Right lobe of liver (tissue), 6 donors: ENCODE measurements at regions not wholly inside any gene's neighbourhood (a gene's known extent, or its start where the extent isn't known, plus 50 kb on each side); places are given as distances from the start of the nearest gene placed in this dataset.

Experiments
- ATAC-seq, 4 donors: fragments of 200-7000 bp; cut with Tn5 transposase; one replicate each; pipeline ENCODE4 v1.9.1; 2020; ENCODE audit warnings: mild to moderate bottlenecking in 4 of 4, moderate library complexity in 4 of 4
- DNase-seq, 3 donors: peaks; one replicate each; pipeline ENCODE4 v3.0.0-alpha.2; 2020
- H3K27ac ChIP-seq, 3 donors: fragments of 200-600 bp; one replicate each; pipeline ENCODE4 v1.8.0; 2022
- H3K27me3 ChIP-seq, 2 donors: fragments of 200-600 bp; one replicate each; pipeline ENCODE4 v1.8.0; 2022
- H3K36me3 ChIP-seq, 4 donors: fragments of 200-600 bp; sonication (generic) in 1 of 4; one replicate each; pipeline versions ENCODE4 v1.5.1 to v1.8.0; 2017 to 2022; ENCODE audit warnings: control low read depth in 1 of 4
- H3K4me1 ChIP-seq, 4 donors: fragments of 200-600 bp; sonication (generic) in 1 of 4; one replicate each; pipeline versions ENCODE4 v1.5.1 to v1.8.0; 2017 to 2022; ENCODE audit warnings: control low read depth in 1 of 4
- H3K4me3 ChIP-seq, 3 donors: fragments of 200-600 bp; one replicate each; pipeline ENCODE4 v1.8.0; 2022
- H3K9me3 ChIP-seq, 4 donors: fragments of 200-600 bp; sonication (generic) in 1 of 4; one replicate each; pipeline versions ENCODE4 v1.5.1 to v1.8.0; 2017 to 2022; ENCODE audit warnings: control low read depth in 1 of 4
- POLR2A ChIP-seq: fragments of 450-650 bp; IDR thresholded peaks from one replicate; pipeline ENCODE4 v1.6.1; 2017; ENCODE audit warnings: antibody characterized with exemption, mild to moderate bottlenecking
- WGBS: methylation state at CpG from one replicate; pipeline ENCODE4 v1.1.6; 2018; ENCODE audit warnings: low coverage, low lambda C conversion rate; ENCODE audit not compliant: insufficient coverage; ENCODE audit errors: missing lambda C conversion rate; 5-methylcytosine and 5-hydroxymethylcytosine counted together
- intact Hi-C, 2 donors: fragments of 100-400 bp; cut with DNase I; formaldehyde crosslinking; loops; one replicate each; pipeline versions ENCODE4 v1.11.2 to v1.14.1; 2022
- TF ChIP-seq, protein P1 (sequence below), 4 donors: fragments of 200-600 bp in 3 of 4; fragments of 450-650 bp in 1 of 4; IDR thresholded peaks; one replicate each; pipeline versions ENCODE4 v1.5.1 to v1.8.0; 2016 to 2022; ENCODE audit warnings: antibody characterized with exemption in 4 of 4, mild to moderate bottlenecking in 2 of 4
- donor health status: DM: no; HTN: yes; CAD: no.
- donor health status: DM: no; HTN: no; CAD: no.
- donor health status: DM: no; HTN: no; CAD: no.
- donor health status: DM: no; HTN: yes; CAD: no.
- donor health status: DM: no; HTN: yes; CAD: no.

DNA sequence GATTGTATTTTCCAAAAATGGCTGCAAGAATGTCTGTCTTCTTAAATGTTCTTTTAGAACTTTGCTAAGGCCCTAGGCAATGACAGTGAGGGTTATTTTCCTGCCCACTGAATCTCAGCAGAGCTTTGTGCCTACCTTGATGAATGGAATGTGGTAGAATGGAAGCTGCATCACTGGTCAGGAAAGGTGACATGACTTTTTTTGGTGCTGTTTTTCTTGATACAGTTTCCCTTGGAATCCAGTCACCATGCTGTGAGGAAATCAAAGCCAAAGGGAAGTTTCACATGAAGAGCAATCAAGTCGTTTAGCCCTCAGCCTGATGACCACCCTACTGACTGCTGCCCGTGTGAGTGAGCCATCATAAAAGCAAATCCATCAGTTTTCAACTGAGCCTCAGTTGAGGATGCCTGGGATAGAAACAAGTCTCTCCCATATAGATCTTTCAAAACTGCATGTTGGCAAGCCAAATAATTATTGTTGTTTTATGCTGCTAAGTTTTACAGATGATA, 886.0 kb upstream of the FBXO33 start:
- no peak for DNase-seq
- intact Hi-C loops = no loop called here

GRCh38 chr14:40317690-40318089, 885.5 kb upstream of the FBXO33 start:
- ATAC-seq (no peak), DNase-seq (no peak)
- H3K4me3 ChIP-seq = no peak overlapping the region
- H3K27me3 ChIP-seq = no peaks in the 10 kb centered on the region
- TF ChIP-seq, protein P1, sequence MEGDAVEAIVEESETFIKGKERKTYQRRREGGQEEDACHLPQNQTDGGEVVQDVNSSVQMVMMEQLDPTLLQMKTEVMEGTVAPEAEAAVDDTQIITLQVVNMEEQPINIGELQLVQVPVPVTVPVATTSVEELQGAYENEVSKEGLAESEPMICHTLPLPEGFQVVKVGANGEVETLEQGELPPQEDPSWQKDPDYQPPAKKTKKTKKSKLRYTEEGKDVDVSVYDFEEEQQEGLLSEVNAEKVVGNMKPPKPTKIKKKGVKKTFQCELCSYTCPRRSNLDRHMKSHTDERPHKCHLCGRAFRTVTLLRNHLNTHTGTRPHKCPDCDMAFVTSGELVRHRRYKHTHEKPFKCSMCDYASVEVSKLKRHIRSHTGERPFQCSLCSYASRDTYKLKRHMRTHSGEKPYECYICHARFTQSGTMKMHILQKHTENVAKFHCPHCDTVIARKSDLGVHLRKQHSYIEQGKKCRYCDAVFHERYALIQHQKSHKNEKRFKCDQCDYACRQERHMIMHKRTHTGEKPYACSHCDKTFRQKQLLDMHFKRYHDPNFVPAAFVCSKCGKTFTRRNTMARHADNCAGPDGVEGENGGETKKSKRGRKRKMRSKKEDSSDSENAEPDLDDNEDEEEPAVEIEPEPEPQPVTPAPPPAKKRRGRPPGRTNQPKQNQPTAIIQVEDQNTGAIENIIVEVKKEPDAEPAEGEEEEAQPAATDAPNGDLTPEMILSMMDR (IDR thresholded peaks at IDR 0.05) = no peak
- TF ChIP-seq POLR2A = no peak
- no peak overlapping the region for H3K27ac ChIP-seq
- WGBS = 53% methylated on average over 1 of the region's 1 CpG
- intact Hi-C loops = no loop called here
- H3K36me3 ChIP-seq = no peaks in the 10 kb centered on the region
- no peaks in the 10 kb centered on the region for H3K4me1 ChIP-seq
- H3K9me3 ChIP-seq = no peaks in the 10 kb centered on the region

More for the DNA sequence above, 886.0 kb upstream of the FBXO33 start:
- no peak for ATAC-seq
- Histone ChIP-seq H3K4me3 (no peak overlapping the region), H3K36me3 (no peaks in the 10 kb centered on the region), H3K27me3 (no peaks in the 10 kb centered on the region), H3K4me1 (no peaks in the 10 kb centered on the region), H3K9me3 (no peaks in the 10 kb centered on the region), H3K27ac (no peak overlapping the region)
- TF ChIP-seq, protein P1 (IDR thresholded peaks at IDR 0.05) = no peak
- no peak for TF ChIP-seq POLR2A
- WGBS = 0% methylated on average over 2 of the region's 2 CpGs

DNA sequence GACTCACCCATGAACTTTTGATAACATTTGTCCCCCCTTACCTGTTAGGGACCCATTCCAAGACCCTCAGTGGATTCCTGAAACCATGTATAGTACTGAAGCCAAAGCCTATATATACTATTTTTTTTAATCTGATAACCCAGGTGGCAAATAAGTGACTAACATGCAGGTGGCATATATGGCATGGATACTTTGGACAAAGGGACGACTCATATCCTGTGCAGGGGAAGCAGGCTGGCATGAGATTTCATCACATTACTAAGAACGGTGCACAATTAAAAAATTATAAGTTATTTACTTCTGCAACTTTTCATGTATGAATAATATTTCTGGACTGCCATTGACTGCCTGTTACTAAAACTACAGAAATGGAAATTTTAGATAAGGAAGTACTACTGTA, 880.1 kb upstream of the FBXO33 start:
- Histone ChIP-seq H3K4me3 (no peak overlapping the region), H3K9me3 (no peaks in the 10 kb centered on the region), H3K27ac (no peak overlapping the region), H3K27me3 (no peaks in the 10 kb centered on the region), H3K4me1 (no peaks in the 10 kb centered on the region), H3K36me3 (no peaks in the 10 kb centered on the region)
- intact Hi-C loops = no loop called here
- TF ChIP-seq POLR2A = no peak
- TF ChIP-seq, protein P1 (IDR thresholded peaks at IDR 0.05) = no peak
- DNase-seq (no peak), ATAC-seq (no peak)
- 26% methylated on average over 2 of the region's 2 CpGs for WGBS

- intact Hi-C loops = no loop called here
- WGBS = 56% methylated on average over 1 of the region's 1 CpG
- Histone ChIP-seq H3K27ac (no peak overlapping the region), H3K4me1 (no peaks in the 10 kb centered on the region), H3K27me3 (no peaks in the 10 kb centered on the region), H3K4me3 (no peak overlapping the region), H3K9me3 (no peaks in the 10 kb centered on the region), H3K36me3 (no peaks in the 10 kb centered on the region)
- TF ChIP-seq, protein P1 (IDR thresholded peaks at IDR 0.05) = no peak
- no peak for TF ChIP-seq POLR2A
- ATAC-seq (no peak), DNase-seq (no peak)
Observed at GRCh38 chr14:40309124-40309523, 876.9 kb upstream of the FBXO33 start.

GRCh38 chr14:40308240-40308639, 876.0 kb upstream of the FBXO33 start:
- DNase-seq (no peak), ATAC-seq (no peak)
- H3K9me3 ChIP-seq = no peaks in the 10 kb centered on the region
- H3K27me3 ChIP-seq = no peaks in the 10 kb centered on the region
- 86% methylated on average over 2 of the region's 3 CpGs for WGBS
- no peaks in the 10 kb centered on the region for H3K36me3 ChIP-seq
- intact Hi-C loops = no loop called here
- no peak overlapping the region for H3K4me3 ChIP-seq
- H3K27ac ChIP-seq = no peak overlapping the region
- no peaks in the 10 kb centered on the region for H3K4me1 ChIP-seq
- TF ChIP-seq POLR2A = no peak
- TF ChIP-seq, protein P1 (IDR thresholded peaks at IDR 0.05) = no peak
